Islet precursor cell (in vitro differentiated cells): ENCODE measurements at regions not wholly inside any gene's neighbourhood (a gene's known extent, or its start where the extent isn't known, plus 50 kb on each side); places are given as distances from the start of the nearest gene placed in this dataset.

ENCODE experiments used
- DNase-seq: peaks from one replicate; pipeline ENCODE4 v3.0.0-alpha.2; 2018

GRCh38 chr4:29405116-29405515, 1315.1 kb upstream of the PCDH7 start:
- DNase-seq: no peak

GRCh38 chr4:29415771-29416170, 1304.4 kb upstream of the PCDH7 start:
- DNase-seq: no peak

- peak; percentile 67 for DNase-seq
Measured at GRCh38 chr4:29423836-29424721, 1296.1 kb upstream of the PCDH7 start.

- no peak for DNase-seq
Measured at GRCh38 chr4:29453303-29453820, 1266.8 kb upstream of the PCDH7 start.

GRCh38 chr4:29459926-29460325, 1260.2 kb upstream of the PCDH7 start:
- no peak for DNase-seq

GRCh38 chr4:29467044-29467717, 1253.0 kb upstream of the PCDH7 start:
- DNase-seq: peak; percentile 52
